GM23248 (cell line): ENCODE measurements at regions not wholly inside any gene's neighbourhood (a gene's known extent, or its start where the extent isn't known, plus 50 kb on each side); places are given as distances from the start of the nearest gene placed in this dataset.

Experiments
- DNase-seq: peaks from one replicate; pipeline ENCODE4 v3.0.0-alpha.2; 2015
- H2AFZ ChIP-seq: fragments of 200-600 bp; sonication (generic); 2 replicates; pipeline ENCODE4 v1.6.1; 2016; ENCODE audit warnings: antibody characterized with exemption
- H3F3A ChIP-seq: fragments of 200-600 bp; sonication (generic); 2 replicates; pipeline ENCODE4 v1.6.1; 2016; ENCODE audit warnings: mild to moderate bottlenecking, antibody characterized with exemption, mixed run types; ENCODE audit not compliant: insufficient read depth
- H3K27ac ChIP-seq: fragments of 200-600 bp; sonication (generic); 2 replicates; pipeline ENCODE4 v1.5.1; 2016; ENCODE audit warnings: mild to moderate bottlenecking
- H3K27me3 ChIP-seq: fragments of 200-600 bp; sonication (generic); replicated peaks from 2 replicates; pipeline ENCODE4 v1.6.1; 2016; ENCODE audit warnings: mild to moderate bottlenecking; ENCODE audit not compliant: insufficient read depth
- H3K36me3 ChIP-seq: fragments of 200-600 bp; sonication (generic); 2 replicates; pipeline ENCODE4 v1.6.1; 2016; ENCODE audit warnings: low read depth, mild to moderate bottlenecking
- H3K4me1 ChIP-seq: fragments of 200-600 bp; sonication (generic); 2 replicates; pipeline ENCODE4 v1.6.1; 2016; ENCODE audit warnings: mild to moderate bottlenecking; ENCODE audit not compliant: insufficient read depth
- H3K4me2 ChIP-seq: fragments of 200-600 bp; sonication (generic); one replicate; pipeline ENCODE4 v1.6.1; 2016; ENCODE audit warnings: mild to moderate bottlenecking; ENCODE audit not compliant: unreplicated experiment
- H3K4me3 ChIP-seq: fragments of 200-600 bp; sonication (generic); 2 replicates; pipeline ENCODE4 v1.5.1; 2016; ENCODE audit warnings: mild to moderate bottlenecking
- H3K79me2 ChIP-seq: fragments of 200-600 bp; sonication (generic); 2 replicates; pipeline ENCODE4 v1.6.1; 2016; ENCODE audit warnings: mild to moderate bottlenecking; ENCODE audit not compliant: insufficient read depth
- H3K9ac ChIP-seq: fragments of 200-600 bp; sonication (generic); 2 replicates; pipeline ENCODE4 v1.6.1; 2016; ENCODE audit warnings: mild to moderate bottlenecking
- H3K9me2 ChIP-seq: fragments of 200-600 bp; sonication (generic); 2 replicates; pipeline ENCODE4 v1.6.1; 2016; ENCODE audit warnings: mixed run types, mild to moderate bottlenecking, moderate library complexity; ENCODE audit not compliant: insufficient read depth
- H3K9me3 ChIP-seq: fragments of 200-600 bp; sonication (generic); one replicate; pipeline ENCODE4 v1.6.1; 2017; ENCODE audit warnings: low read depth
- H4K20me1 ChIP-seq: fragments of 200-600 bp; sonication (generic); 2 replicates; pipeline ENCODE4 v1.6.0; 2016; ENCODE audit not compliant: insufficient read depth
- EZH2 ChIP-seq: fragments of 200-600 bp; sonication (generic); IDR thresholded peaks from 2 replicates; pipeline ENCODE4 v1.6.1; 2018; ENCODE audit warnings: antibody characterized with exemption, mild to moderate bottlenecking; ENCODE audit not compliant: insufficient read depth, poor library complexity, severe bottlenecking
- EZH2phosphoT487 ChIP-seq: fragments of 200-600 bp; sonication (generic); IDR thresholded peaks from 2 replicates; pipeline ENCODE4 v1.6.1; 2018; ENCODE audit warnings: antibody characterized with exemption, moderate library complexity, mild to moderate bottlenecking, low read depth; ENCODE audit not compliant: insufficient read depth
- WGBS, 2 experiments: methylation state at CpG; one replicate each; pipeline ENCODE4 v1.1.6; 2015 to 2017; ENCODE audit warnings: low lambda C conversion rate in 2 of 2, low coverage in 1 of 2; ENCODE audit errors: missing lambda C conversion rate in 2 of 2; 5-methylcytosine and 5-hydroxymethylcytosine counted together
- in situ Hi-C: fragments of 300-500 bp; cut with MboI; formaldehyde crosslinking; loops from 2 replicates; pipeline ENCODE4 v1.15.0; 2020

DNA sequence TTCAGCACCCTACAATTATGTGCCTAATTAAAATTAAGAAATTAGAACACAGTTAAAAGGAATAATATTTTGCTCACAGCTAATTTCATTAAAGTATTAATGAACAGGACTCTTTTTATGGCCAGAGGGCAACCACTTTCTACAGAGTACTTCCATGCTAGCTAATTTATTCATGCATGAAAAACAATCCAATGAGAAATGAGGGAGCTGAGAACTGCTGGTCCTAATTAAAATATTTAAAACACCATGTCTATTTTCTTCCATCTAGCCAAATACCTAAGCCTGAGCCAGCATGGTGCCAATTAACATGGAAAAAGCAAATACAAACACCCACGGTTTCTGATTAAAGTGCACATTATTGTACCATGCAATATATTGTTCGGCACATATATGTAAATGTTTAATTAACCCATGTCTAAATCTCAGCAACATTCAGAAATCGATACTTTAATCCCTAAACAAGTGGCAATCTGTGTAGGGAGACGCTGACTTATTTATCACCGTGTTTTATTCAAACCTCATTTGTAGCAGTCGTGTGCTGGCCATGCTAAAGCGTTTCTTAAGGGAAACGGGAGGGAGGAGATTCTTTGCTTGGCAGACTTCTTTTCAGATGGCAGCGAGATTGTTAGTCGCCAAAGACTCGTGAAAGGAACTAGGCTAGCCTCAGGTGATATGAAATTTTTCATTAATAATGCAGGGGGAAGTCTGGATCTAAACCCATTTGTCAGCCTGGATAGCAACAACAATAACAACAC, 193.5 kb downstream of the ANXA2 start:
- no peak for DNase-seq
- no peaks in the 10 kb centered on the region for H3K9me2 ChIP-seq
- no peak overlapping the region for H3K9ac ChIP-seq
- no peaks in the 10 kb centered on the region for H3K9me3 ChIP-seq
- H3K79me2 ChIP-seq, result no peaks in the 10 kb centered on the region
- WGBS, 2 experiments, result 1 to 3% methylated on average over 11 of the region's 11 CpGs
- H3K36me3 ChIP-seq, result no peaks in the 10 kb centered on the region
- no peak overlapping the region for H3K4me3 ChIP-seq
- peaks cover 48% of the 10 kb centered on the region for H3K27me3 ChIP-seq
- H2AFZ ChIP-seq, result no peak overlapping the region
- no peak overlapping the region for H3K27ac ChIP-seq
- H3K4me2 ChIP-seq, result no peak overlapping the region
- TF ChIP-seq EZH2, result no peak
- TF ChIP-seq EZH2phosphoT487, result no peak
- no peaks in the 10 kb centered on the region for H4K20me1 ChIP-seq
- in situ Hi-C loops, result no loop called here
- no peaks in the 10 kb centered on the region for H3F3A ChIP-seq
- no peaks in the 10 kb centered on the region for H3K4me1 ChIP-seq

DNA sequence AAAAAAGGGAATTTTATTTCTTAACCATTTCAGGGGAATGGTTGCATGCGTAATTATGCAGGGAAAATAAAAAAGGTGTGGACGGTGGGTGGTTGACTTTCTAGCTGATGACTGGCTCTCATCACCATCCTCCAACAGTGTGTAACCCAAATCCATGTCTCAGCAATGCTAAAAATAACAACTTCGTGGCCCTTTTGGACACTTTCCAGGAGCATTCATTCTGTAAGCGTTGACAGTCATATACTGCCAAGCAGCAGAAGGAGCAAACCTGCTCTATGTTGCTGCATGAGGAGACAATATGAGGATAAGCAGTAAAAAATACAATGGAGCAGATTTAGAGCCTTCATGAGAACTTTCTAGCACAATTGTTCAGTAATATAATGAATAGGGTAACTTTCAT, 189.1 kb downstream of the ANXA2 start:
- peaks cover 31% of the 10 kb centered on the region for H3K27me3 ChIP-seq
- no peak overlapping the region for H2AFZ ChIP-seq
- TF ChIP-seq EZH2phosphoT487, result no peak
- no peak for TF ChIP-seq EZH2
- peak; percentile 9 for DNase-seq
- no peaks in the 10 kb centered on the region for H3K79me2 ChIP-seq
- no peak overlapping the region for H3K4me2 ChIP-seq
- WGBS, 2 experiments, result 18 to 23% methylated on average over 4 of the region's 4 CpGs
- H3K36me3 ChIP-seq, result no peaks in the 10 kb centered on the region
- no peaks in the 10 kb centered on the region for H3K9me2 ChIP-seq
- in situ Hi-C loops, result no loop called here
- no peaks in the 10 kb centered on the region for H3F3A ChIP-seq
- H3K4me3 ChIP-seq, result no peak overlapping the region
- H4K20me1 ChIP-seq, result no peaks in the 10 kb centered on the region
- H3K27ac ChIP-seq, result no peak overlapping the region
- H3K9ac ChIP-seq, result no peak overlapping the region
- no peaks in the 10 kb centered on the region for H3K9me3 ChIP-seq
- no peaks in the 10 kb centered on the region for H3K4me1 ChIP-seq

DNA sequence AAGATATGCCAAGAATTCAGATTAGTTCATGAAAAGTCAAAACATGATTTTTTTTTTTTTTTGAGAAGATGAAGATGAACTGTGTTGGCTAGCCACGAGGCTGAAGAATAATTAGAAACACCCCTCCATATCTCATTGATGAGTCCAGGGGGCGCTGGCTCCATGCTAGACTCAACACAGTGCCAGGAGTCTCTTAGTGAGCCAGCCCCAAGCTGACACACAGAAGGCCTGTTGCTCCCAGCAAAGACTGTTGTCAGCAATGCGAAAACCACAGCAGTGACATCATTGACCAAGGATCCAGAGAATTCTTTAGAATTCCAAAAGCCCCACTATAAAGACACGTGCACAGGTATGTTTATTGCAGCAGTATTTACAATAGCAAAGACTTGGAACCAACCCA, 185.2 kb downstream of the ANXA2 start:
- DNase-seq, result peak; percentile 28
- H3K79me2 ChIP-seq, result no peaks in the 10 kb centered on the region
- H3K4me1 ChIP-seq, result no peaks in the 10 kb centered on the region
- no peaks in the 10 kb centered on the region for H3K36me3 ChIP-seq
- H4K20me1 ChIP-seq, result no peaks in the 10 kb centered on the region
- in situ Hi-C loops, result no loop called here
- no peak overlapping the region for H3K27ac ChIP-seq
- no peak overlapping the region for H3K4me2 ChIP-seq
- no peaks in the 10 kb centered on the region for H3K9me3 ChIP-seq
- no peak overlapping the region for H2AFZ ChIP-seq
- 18 to 21% methylated on average over 4 of the region's 4 CpGs for WGBS, 2 experiments
- no peak overlapping the region for H3K9ac ChIP-seq
- no peaks in the 10 kb centered on the region for H3K9me2 ChIP-seq
- H3K27me3 ChIP-seq, result peaks cover 8% of the 10 kb centered on the region; the same call in 1 of the 2 replicates
- no peak overlapping the region for H3K4me3 ChIP-seq
- no peak for TF ChIP-seq EZH2
- no peak for TF ChIP-seq EZH2phosphoT487
- no peaks in the 10 kb centered on the region for H3F3A ChIP-seq

DNA sequence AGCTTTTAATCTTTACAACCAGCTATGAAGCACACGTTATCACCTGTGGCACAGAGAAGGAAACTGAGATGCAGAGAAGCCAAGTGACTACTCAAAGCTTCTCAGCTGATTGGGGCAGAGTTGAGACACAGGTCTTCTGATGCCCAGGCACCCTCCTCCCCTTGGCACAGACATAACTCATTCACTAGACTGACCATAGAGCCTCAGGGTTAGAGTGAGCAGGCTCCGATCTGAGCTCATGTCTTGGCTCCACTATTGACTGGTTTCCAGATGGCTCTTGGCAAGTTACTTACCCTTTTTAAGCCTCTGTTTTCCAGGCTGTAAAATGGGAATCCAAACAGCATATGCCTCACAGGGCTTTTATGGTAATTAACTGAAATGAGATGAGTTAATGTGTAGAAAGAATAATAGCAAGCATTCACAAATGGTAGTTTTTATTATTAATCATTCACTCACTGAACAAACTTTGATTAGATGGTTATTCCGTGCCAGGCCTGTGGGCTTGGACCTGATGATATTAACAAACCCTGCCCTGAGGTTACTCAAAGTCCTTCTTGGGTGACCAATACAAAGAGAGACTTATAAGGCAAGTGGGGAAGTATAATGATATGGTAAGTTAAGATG, 184.3 kb downstream of the ANXA2 start:
- Histone ChIP-seq H3K79me2 (no peaks in the 10 kb centered on the region), H3K9me3 (no peaks in the 10 kb centered on the region), H3K4me1 (no peaks in the 10 kb centered on the region), H3K27ac (no peak overlapping the region), H3K4me2 (no peak overlapping the region), H3K27me3 (peaks cover 12% of the 10 kb centered on the region; the same call in 1 of the 2 replicates), H4K20me1 (no peaks in the 10 kb centered on the region), H3K9me2 (no peaks in the 10 kb centered on the region), H3K36me3 (no peaks in the 10 kb centered on the region), H2AFZ (no peak overlapping the region), H3K9ac (no peak overlapping the region), H3K4me3 (no peak overlapping the region), H3F3A (no peaks in the 10 kb centered on the region)
- no peak for DNase-seq
- 34 to 45% methylated on average over 3 of the region's 3 CpGs for WGBS, 2 experiments
- in situ Hi-C loops, result no loop called here
- TF ChIP-seq EZH2, result no peak
- no peak for TF ChIP-seq EZH2phosphoT487
